ENCODE measurements at regions not wholly inside any gene's neighbourhood (a gene's known extent, or its start where the extent isn't known, plus 50 kb on each side); places are given as distances from the start of the nearest gene placed in this dataset.

DNA sequence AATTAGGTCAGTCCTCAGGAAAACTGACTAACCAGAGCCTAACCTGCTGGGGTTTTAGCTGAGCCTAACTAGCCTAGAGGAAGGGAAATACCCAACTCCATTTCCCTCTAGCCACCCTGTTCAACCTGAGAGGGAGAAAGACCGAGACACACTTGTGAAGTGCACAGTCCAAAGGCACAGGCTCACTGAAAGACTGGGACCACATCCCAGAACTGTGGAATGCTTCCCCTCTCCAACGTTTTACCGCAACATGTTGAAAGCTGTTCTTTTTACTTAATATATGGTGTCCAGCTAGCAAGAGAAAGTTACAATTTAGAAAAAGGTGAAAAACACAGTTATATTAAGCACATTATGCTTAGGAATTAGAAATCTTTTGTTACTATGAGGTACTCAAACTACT is 76.8 kb upstream of the SIMC1 start:
- no peaks in the 10 kb centered on the region for H3K9me3 ChIP-seq
- peak; percentile 23 for DNase-seq
- no peak overlapping the region for H3K4me3 ChIP-seq
- H3K36me3 ChIP-seq, result no peaks in the 10 kb centered on the region
- H3K27me3 ChIP-seq, result no peaks in the 10 kb centered on the region

DNA sequence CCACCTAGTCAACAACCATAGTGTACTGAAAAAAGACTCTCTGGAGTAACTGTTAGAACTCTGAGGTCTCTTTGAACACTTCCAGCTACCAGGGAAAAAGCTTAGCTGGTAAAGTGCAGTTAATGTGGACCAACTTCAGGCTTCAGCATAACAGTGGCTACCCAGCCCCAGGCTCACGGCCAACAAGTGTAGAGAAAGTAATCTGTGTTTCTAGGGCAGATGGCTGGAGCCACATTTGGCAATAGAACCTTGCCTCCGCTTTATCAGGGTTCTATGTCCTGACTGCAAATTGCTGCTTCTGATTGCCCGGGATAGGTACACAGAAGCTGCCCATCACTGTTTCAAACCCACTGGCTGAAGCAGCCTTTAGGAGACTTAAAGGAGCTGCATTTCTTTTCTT is 76.0 kb upstream of the SIMC1 start:
- Histone ChIP-seq H3K36me3 (no peaks in the 10 kb centered on the region), H3K4me3 (no peak overlapping the region), H3K9me3 (no peaks in the 10 kb centered on the region), H3K27me3 (no peaks in the 10 kb centered on the region)
- peak; percentile 69 for DNase-seq

GRCh38 chr5:176162888-176163287 is 75.3 kb upstream of the SIMC1 start:
- DNase-seq, result no peak
- no peak overlapping the region for H3K4me3 ChIP-seq
- no peaks in the 10 kb centered on the region for H3K36me3 ChIP-seq
- H3K9me3 ChIP-seq, result no peaks in the 10 kb centered on the region
- H3K27me3 ChIP-seq, result no peaks in the 10 kb centered on the region

- DNase-seq, result no peak
- no peaks in the 10 kb centered on the region for H3K9me3 ChIP-seq
- H3K36me3 ChIP-seq, result no peaks in the 10 kb centered on the region
- no peak overlapping the region for H3K4me3 ChIP-seq
- no peaks in the 10 kb centered on the region for H3K27me3 ChIP-seq
These were observed 71.8 kb upstream of the SIMC1 start for GRCh38 chr5:176166427-176166826.

DNA sequence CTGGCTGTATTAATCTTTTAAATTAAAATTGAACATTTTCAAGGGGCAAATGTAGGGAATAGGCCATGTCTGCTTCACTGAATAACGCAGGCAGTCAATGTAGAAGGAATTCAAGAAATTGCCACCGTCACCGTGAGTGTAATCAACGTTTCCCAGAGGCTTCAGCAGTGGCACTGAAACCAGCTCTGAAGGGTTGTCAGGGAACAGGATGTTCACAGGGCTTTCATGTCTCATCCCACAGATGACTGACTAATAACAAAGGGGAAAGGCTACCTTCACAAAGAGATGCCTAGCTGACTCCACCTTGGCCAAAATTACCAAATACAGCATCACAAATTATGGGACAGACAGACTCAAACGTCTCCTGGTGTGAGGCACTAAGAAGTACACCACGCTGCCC is 70.4 kb upstream of the SIMC1 start:
- H3K4me3 ChIP-seq, result no peak overlapping the region
- H3K36me3 ChIP-seq, result no peaks in the 10 kb centered on the region
- H3K27me3 ChIP-seq, result no peaks in the 10 kb centered on the region
- no peaks in the 10 kb centered on the region for H3K9me3 ChIP-seq
- no peak for DNase-seq

GRCh38 chr5:176169393-176170063 is 68.7 kb upstream of the SIMC1 start:
- DNase-seq, result no peak
- H3K27me3 ChIP-seq, result no peaks in the 10 kb centered on the region
- H3K36me3 ChIP-seq, result no peaks in the 10 kb centered on the region
- no peaks in the 10 kb centered on the region for H3K9me3 ChIP-seq
- no peak overlapping the region for H3K4me3 ChIP-seq

GRCh38 chr5:176170084-176170483 is 68.1 kb upstream of the SIMC1 start:
- Histone ChIP-seq H3K4me3 (no peak overlapping the region), H3K27me3 (no peaks in the 10 kb centered on the region), H3K36me3 (no peaks in the 10 kb centered on the region), H3K9me3 (no peaks in the 10 kb centered on the region)
- no peak for DNase-seq

GRCh38 chr5:176171171-176171760 is 67.0 kb upstream of the SIMC1 start:
- no peak for DNase-seq
- Histone ChIP-seq H3K27me3 (0 out of 2 replicates have a peak, but pooled peaks cover 4% of the 10 kb centered on the region), H3K36me3 (no peaks in the 10 kb centered on the region), H3K4me3 (no peak overlapping the region), H3K9me3 (no peaks in the 10 kb centered on the region)

DNA sequence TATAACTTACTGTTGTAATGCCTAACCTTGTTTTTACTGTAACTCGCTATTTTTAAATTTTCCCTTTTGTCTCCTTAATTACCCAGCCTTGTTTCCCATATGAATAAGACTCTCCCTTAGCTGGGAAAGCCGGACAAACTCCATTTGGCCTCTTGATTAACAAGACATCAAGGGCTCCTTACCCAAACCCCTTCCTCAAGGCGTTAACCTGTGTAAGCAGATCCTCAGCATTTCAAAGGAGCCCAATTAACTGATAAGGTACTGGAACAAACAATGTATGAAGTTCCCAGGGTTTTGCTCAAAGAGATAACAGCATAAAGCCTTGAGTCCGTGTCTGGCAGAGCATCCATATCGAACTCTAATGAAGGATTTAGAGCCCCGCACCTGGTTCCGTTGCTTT is 66.0 kb upstream of the SIMC1 start:
- DNase-seq, result no peak
- Histone ChIP-seq H3K4me3 (no peak overlapping the region), H3K9me3 (no peaks in the 10 kb centered on the region), H3K36me3 (no peaks in the 10 kb centered on the region), H3K27me3 (peaks cover 7% of the 10 kb centered on the region; the same call in 1 of the 2 replicates)

DNA sequence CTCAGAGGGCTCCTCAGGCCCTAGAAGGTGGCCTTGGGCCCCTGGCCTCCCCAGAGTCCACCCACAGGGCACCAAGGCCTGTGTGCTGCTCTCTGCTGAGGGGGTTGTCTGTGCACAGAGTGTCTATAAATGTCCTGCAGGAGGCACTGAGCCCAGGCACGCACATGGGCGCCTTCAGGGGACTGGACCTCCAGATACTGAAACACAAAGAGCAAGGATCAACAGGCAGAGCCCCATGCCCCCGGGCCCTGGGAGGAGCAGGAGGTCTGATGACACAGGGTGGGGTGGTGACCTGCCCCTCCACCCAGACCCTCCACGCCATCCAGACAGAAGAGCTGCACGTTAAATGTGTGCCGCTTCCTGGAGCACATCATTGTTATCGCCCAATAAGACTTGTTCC is 64.6 kb upstream of the SIMC1 start:
- Histone ChIP-seq H3K36me3 (no peaks in the 10 kb centered on the region), H3K27me3 (peaks cover 13% of the 10 kb centered on the region), H3K9me3 (no peaks in the 10 kb centered on the region), H3K4me3 (no peak overlapping the region)
- DNase-seq, result no peak

DNA sequence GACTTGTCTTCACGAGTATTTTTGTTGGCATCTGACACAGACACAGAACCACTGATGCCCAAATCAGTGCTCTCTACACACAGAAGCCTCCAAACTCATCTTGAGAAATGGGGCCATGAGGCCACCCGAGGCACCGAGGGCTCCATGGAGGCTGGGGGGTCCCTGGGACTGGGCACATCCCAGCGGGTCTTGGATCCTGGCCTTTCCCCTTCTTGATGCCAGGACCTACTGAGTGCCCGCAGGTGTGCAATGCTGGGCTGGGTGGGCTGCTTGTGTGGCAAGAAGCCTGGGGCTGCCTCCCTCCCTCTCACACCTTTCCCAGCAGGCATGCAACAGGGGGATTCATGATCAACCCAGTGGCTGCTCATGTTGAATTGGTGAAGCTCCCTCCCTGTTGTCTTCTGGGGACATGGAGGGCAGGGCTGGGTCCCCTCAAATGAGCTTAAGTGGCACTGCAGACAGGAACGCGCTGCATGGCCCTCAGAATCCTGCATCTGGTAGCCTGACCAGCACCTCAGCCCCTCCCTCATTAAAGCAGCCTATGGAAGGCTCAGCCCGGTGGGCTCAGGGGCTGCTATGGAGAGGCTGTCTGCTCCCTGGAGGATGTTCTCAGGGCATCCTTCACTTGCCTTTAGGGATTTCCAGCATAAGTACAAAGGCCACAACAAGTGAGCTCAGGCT is 63.7 kb upstream of the SIMC1 start:
- Histone ChIP-seq H3K9me3 (no peaks in the 10 kb centered on the region), H3K36me3 (no peaks in the 10 kb centered on the region), H3K4me3 (no peak overlapping the region), H3K27me3 (peaks cover 13% of the 10 kb centered on the region)
- DNase-seq, result no peak

DNA sequence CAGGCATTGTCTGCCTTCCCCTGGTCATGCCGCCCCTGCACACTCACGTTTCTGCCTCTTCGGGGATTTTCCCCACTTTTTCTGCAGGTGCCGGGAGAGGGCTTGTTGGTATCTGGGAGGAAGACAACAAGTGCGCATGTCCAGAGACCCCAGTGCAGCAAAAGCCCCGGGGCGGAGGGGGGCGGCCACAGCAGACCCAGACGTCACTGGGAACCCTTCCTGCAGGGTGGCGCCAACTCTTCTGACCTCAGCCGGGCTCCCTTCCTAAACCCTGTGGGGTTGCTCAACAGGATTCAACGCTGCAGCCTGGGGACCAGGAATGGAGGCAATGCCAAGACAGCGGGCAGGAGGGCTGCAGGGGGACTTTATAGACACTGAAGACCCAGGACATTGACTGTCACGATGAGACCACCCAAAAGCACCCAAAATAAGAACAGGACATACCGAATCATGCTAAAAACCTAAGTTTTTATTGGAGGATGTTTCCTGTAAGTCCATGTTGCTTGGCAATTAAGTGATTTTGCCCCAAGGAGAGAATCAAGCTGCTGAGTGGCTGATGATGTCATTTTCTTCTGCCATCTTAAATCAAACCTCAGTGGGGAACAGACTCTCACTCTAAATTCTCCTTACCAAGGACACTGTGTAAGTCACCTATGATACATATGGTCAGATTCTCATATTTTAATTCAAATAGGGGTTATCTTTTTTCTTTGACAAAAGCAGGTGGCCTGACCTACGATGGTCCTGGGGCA is 62.9 kb upstream of the SIMC1 start:
- no peaks in the 10 kb centered on the region for H3K9me3 ChIP-seq
- no peaks in the 10 kb centered on the region for H3K36me3 ChIP-seq
- H3K27me3 ChIP-seq, result peaks cover 13% of the 10 kb centered on the region
- no peak overlapping the region for H3K4me3 ChIP-seq
- DNase-seq, result no peak

- Histone ChIP-seq H3K4me3 (no peak overlapping the region), H3K9me3 (no peaks in the 10 kb centered on the region), H3K27me3 (peaks cover 13% of the 10 kb centered on the region), H3K36me3 (no peaks in the 10 kb centered on the region)
- no peak for DNase-seq
These were observed 62.0 kb upstream of the SIMC1 start for GRCh38 chr5:176176231-176176630.

- DNase-seq, result no peak
- H3K36me3 ChIP-seq, result no peaks in the 10 kb centered on the region
- no peaks in the 10 kb centered on the region for H3K9me3 ChIP-seq
- H3K27me3 ChIP-seq, result peaks cover 13% of the 10 kb centered on the region
- no peak overlapping the region for H3K4me3 ChIP-seq
These were observed 59.4 kb upstream of the SIMC1 start for GRCh38 chr5:176178789-176179188.

DNA sequence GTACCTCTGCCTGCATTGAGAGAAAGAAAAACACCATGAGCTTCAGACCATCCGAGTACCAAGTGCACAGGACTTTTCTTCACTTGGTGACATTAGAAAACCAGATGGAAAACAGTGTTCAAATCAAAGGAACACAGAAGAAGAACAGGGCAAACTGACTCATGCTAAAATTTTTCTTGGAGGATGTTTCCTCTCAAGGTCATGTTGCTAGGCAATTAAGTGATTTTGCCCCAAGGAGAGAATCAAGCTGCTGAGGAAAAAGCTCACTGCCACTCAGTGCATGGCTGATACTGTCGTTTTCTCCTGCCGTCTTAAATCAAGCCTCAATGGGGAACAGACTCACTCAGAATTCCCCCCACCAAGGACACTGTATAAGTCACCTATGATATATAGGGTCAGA is 57.9 kb upstream of the SIMC1 start:
- Histone ChIP-seq H3K9me3 (no peaks in the 10 kb centered on the region), H3K36me3 (no peaks in the 10 kb centered on the region), H3K4me3 (no peak overlapping the region), H3K27me3 (peaks cover 13% of the 10 kb centered on the region)
- no peak for DNase-seq

GRCh38 chr5:176180781-176181180 is 57.4 kb upstream of the SIMC1 start:
- no peak for DNase-seq
- H3K36me3 ChIP-seq, result no peaks in the 10 kb centered on the region
- H3K27me3 ChIP-seq, result peaks cover 9% of the 10 kb centered on the region
- no peak overlapping the region for H3K4me3 ChIP-seq
- no peaks in the 10 kb centered on the region for H3K9me3 ChIP-seq

- no peak for DNase-seq
- H3K36me3 ChIP-seq, result no peaks in the 10 kb centered on the region
- H3K4me3 ChIP-seq, result no peak overlapping the region
- H3K9me3 ChIP-seq, result no peaks in the 10 kb centered on the region
- peaks cover 9% of the 10 kb centered on the region for H3K27me3 ChIP-seq
These were observed 56.9 kb upstream of the SIMC1 start for GRCh38 chr5:176181271-176181855.

Data from MG63 (cell line).